ENCODE measurements at regions not wholly inside any gene's neighbourhood (a gene's known extent, or its start where the extent isn't known, plus 50 kb on each side); places are given as distances from the start of the nearest gene placed in this dataset.

DNA sequence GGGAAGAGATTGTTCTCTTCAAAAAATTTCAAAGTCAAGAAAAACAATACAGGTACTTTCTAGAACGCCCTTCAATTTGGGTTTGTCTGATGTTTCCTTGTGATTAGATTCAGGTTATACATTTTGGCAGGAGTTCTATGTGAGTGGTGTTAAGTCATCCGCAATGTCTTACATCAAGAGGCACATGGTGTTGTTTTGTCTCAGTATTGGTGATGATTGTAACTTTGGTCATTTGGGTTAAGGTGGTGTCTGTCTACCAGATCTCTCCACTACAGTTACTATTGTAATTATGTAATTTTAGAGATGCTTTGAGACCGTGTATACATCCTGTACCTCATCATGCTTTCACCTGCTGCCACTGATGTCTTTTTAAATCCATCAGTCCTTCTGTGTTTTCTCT is 60.3 kb downstream of the TET3 start:
- CTCF ChIA-PET: interaction anchor here (1.1 kb wide), 1 partner anchor 42 kb away, joined by 3 read pairs; no protein-coding TSS in a partner anchor
- H3K27me3 Mint-ChIP-seq (ENCODE audit: insufficient read depth, unreplicated experiment): no peaks in the 10 kb centered on the region
- POLR2A ChIA-PET: interaction anchor here (0.5 kb wide), 1 partner anchor 18 kb away, joined by 3 read pairs; no protein-coding TSS in a partner anchor
- H3K36me3 Mint-ChIP-seq (ENCODE audit: insufficient read depth, unreplicated experiment): peaks cover 25% of the 10 kb centered on the region
- BruUV-seq (replicated peaks): no TSS peak
- no peaks in the 10 kb centered on the region for H3K9me3 Mint-ChIP-seq (ENCODE audit: unreplicated experiment)
- no peak for DNase-seq (ENCODE audit: unreplicated experiment)
- no peak overlapping the region for H3K4me3 Mint-ChIP-seq (ENCODE audit: unreplicated experiment)
- TF ChIP-seq, protein P1, sequence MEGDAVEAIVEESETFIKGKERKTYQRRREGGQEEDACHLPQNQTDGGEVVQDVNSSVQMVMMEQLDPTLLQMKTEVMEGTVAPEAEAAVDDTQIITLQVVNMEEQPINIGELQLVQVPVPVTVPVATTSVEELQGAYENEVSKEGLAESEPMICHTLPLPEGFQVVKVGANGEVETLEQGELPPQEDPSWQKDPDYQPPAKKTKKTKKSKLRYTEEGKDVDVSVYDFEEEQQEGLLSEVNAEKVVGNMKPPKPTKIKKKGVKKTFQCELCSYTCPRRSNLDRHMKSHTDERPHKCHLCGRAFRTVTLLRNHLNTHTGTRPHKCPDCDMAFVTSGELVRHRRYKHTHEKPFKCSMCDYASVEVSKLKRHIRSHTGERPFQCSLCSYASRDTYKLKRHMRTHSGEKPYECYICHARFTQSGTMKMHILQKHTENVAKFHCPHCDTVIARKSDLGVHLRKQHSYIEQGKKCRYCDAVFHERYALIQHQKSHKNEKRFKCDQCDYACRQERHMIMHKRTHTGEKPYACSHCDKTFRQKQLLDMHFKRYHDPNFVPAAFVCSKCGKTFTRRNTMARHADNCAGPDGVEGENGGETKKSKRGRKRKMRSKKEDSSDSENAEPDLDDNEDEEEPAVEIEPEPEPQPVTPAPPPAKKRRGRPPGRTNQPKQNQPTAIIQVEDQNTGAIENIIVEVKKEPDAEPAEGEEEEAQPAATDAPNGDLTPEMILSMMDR (IDR thresholded peaks at IDR 0.05; ENCODE audit: unreplicated experiment): no peak
- H3K27ac Mint-ChIP-seq (ENCODE audit: low read depth, unreplicated experiment): no peak overlapping the region
- H3K4me1 Mint-ChIP-seq (ENCODE audit: insufficient read depth, unreplicated experiment): peaks cover 15% of the 10 kb centered on the region
- intact Hi-C loops (cut with micrococcal nuclease): no loop called here

- no peaks in the 10 kb centered on the region for H3K27me3 Mint-ChIP-seq (ENCODE audit: insufficient read depth, unreplicated experiment)
- H3K27ac Mint-ChIP-seq (ENCODE audit: low read depth, unreplicated experiment): no peak overlapping the region
- H3K9me3 Mint-ChIP-seq (ENCODE audit: unreplicated experiment): no peaks in the 10 kb centered on the region
- BruUV-seq (replicated peaks): no TSS peak
- peaks cover 25% of the 10 kb centered on the region for H3K36me3 Mint-ChIP-seq (ENCODE audit: insufficient read depth, unreplicated experiment)
- H3K4me1 Mint-ChIP-seq (ENCODE audit: insufficient read depth, unreplicated experiment): peaks cover 15% of the 10 kb centered on the region
- intact Hi-C loops (cut with micrococcal nuclease): no loop called here
- TF ChIP-seq, protein P1 (IDR thresholded peaks at IDR 0.05; ENCODE audit: unreplicated experiment): no peak
- ChIA-PET CTCF (interaction anchor here (1.1 kb wide), 1 partner anchor 42 kb away, joined by 3 read pairs; no protein-coding TSS in a partner anchor), POLR2A (interaction anchor here (0.5 kb wide), 1 partner anchor 17 kb away, joined by 3 read pairs; no protein-coding TSS in a partner anchor)
- H3K4me3 Mint-ChIP-seq (ENCODE audit: unreplicated experiment): no peak overlapping the region
- DNase-seq (ENCODE audit: unreplicated experiment): peak; percentile 20
Measured at GRCh38 chr2:74045454-74045853, 60.7 kb downstream of the TET3 start.

DNA sequence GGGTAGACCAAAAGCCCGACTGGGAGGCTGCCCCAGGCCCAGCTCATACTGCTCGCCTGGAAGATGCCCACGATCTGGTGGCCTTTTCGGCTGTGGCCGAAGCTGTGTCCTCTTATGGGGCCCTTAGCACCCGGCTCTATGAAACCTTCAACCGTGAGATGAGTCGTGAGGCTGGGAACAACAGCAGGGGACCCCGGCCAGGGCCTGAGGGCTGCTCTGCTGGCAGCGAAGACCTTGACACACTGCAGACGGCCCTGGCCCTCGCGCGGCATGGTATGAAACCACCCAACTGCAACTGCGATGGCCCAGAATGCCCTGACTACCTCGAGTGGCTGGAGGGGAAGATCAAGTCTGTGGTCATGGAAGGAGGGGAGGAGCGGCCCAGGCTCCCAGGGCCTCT is 61.7 kb downstream of the TET3 start:
- intact Hi-C loops (cut with micrococcal nuclease): no loop called here
- peaks cover 15% of the 10 kb centered on the region for H3K4me1 Mint-ChIP-seq (ENCODE audit: insufficient read depth, unreplicated experiment)
- no peak for DNase-seq (ENCODE audit: unreplicated experiment)
- ChIA-PET POLR2A (no interaction called here), CTCF (no interaction called here)
- no peak overlapping the region for H3K27ac Mint-ChIP-seq (ENCODE audit: low read depth, unreplicated experiment)
- no TSS peak for BruUV-seq (replicated peaks)
- H3K27me3 Mint-ChIP-seq (ENCODE audit: insufficient read depth, unreplicated experiment): no peaks in the 10 kb centered on the region
- no peaks in the 10 kb centered on the region for H3K9me3 Mint-ChIP-seq (ENCODE audit: unreplicated experiment)
- TF ChIP-seq, protein P1 (IDR thresholded peaks at IDR 0.05; ENCODE audit: unreplicated experiment): no peak
- H3K36me3 Mint-ChIP-seq (ENCODE audit: insufficient read depth, unreplicated experiment): peaks cover 29% of the 10 kb centered on the region
- no peak overlapping the region for H3K4me3 Mint-ChIP-seq (ENCODE audit: unreplicated experiment)

GRCh38 chr2:74047152-74047551 is 62.4 kb downstream of the TET3 start:
- BruUV-seq (replicated peaks): no TSS peak
- DNase-seq (ENCODE audit: unreplicated experiment): no peak
- H3K36me3 Mint-ChIP-seq (ENCODE audit: insufficient read depth, unreplicated experiment): peaks cover 34% of the 10 kb centered on the region
- intact Hi-C loops (cut with micrococcal nuclease): no loop called here
- POLR2A ChIA-PET: no interaction called here
- TF ChIP-seq, protein P1 (IDR thresholded peaks at IDR 0.05; ENCODE audit: unreplicated experiment): no peak
- no peaks in the 10 kb centered on the region for H3K27me3 Mint-ChIP-seq (ENCODE audit: insufficient read depth, unreplicated experiment)
- no peak overlapping the region for H3K4me3 Mint-ChIP-seq (ENCODE audit: unreplicated experiment)
- peaks cover 15% of the 10 kb centered on the region for H3K4me1 Mint-ChIP-seq (ENCODE audit: insufficient read depth, unreplicated experiment)
- CTCF ChIA-PET: no interaction called here
- no peak overlapping the region for H3K27ac Mint-ChIP-seq (ENCODE audit: low read depth, unreplicated experiment)
- no peaks in the 10 kb centered on the region for H3K9me3 Mint-ChIP-seq (ENCODE audit: unreplicated experiment)

Data from MCF 10A (cell line).